ENCODE measurements at regions not wholly inside any gene's neighbourhood (a gene's known extent, or its start where the extent isn't known, plus 50 kb on each side); places are given as distances from the start of the nearest gene placed in this dataset.
"Not testable (repeated sequence)": the region's sequence is repeated elsewhere in the genome, so short reads cannot be mapped to it uniquely, and the experiment has no call there.

GRCh38 chr15:96870580-96870979 is 540.1 kb downstream of the NR2F2 start:
- Histone ChIP-seq H3K9me3 (ENCODE audit: low read depth) (no peaks in the 10 kb centered on the region), H4K20me1 (ENCODE audit: insufficient read depth, poor library complexity, severe bottlenecking) (no peaks in the 10 kb centered on the region), H3K27ac (no peak overlapping the region), H3K27me3 (no peaks in the 10 kb centered on the region), H3K36me3 (replicated peaks; ENCODE audit: insufficient read depth, low read depth) (no peaks in the 10 kb centered on the region), H2AFZ (no peak overlapping the region), H3K4me1 (ENCODE audit: insufficient read depth) (no peaks in the 10 kb centered on the region), H3K4me2 (no peak overlapping the region), H3K79me2 (no peaks in the 10 kb centered on the region), H3K4me3 (no peak overlapping the region), H3K9me2 (replicated peaks; ENCODE audit: insufficient read depth) (no peaks in the 10 kb centered on the region)
- DNase-seq (ENCODE audit: low spot score), result no peak
- TF ChIP-seq EZH2phosphoT487 (IDR thresholded peaks at IDR 0.05; ENCODE audit: low read depth, severe bottlenecking, unreplicated experiment) (no peak), EZH2 (IDR thresholded peaks at IDR 0.05; ENCODE audit: borderline replicate concordance) (no peak)
- 89% methylated on average over 8 of the region's 8 CpGs for WGBS (ENCODE audit: low lambda C conversion rate, missing lambda C conversion rate)

GRCh38 chr15:96877442-96877841 is 546.9 kb downstream of the NR2F2 start:
- H4K20me1 ChIP-seq (ENCODE audit: insufficient read depth, poor library complexity, severe bottlenecking); H3K36me3 ChIP-seq (replicated peaks; ENCODE audit: insufficient read depth, low read depth); H3K9me3 ChIP-seq (ENCODE audit: low read depth); H3K4me3 ChIP-seq; H3K79me2 ChIP-seq; DNase-seq (ENCODE audit: low spot score); H2AFZ ChIP-seq; H3K27ac ChIP-seq; H3K9me2 ChIP-seq (replicated peaks; ENCODE audit: insufficient read depth); H3K4me2 ChIP-seq; H3K4me1 ChIP-seq (ENCODE audit: insufficient read depth); H3K27me3 ChIP-seq: not testable (repeated sequence)
- WGBS (ENCODE audit: low lambda C conversion rate, missing lambda C conversion rate), result 93% methylated on average over 6 of the region's 6 CpGs

- Histone ChIP-seq H4K20me1 (ENCODE audit: insufficient read depth, poor library complexity, severe bottlenecking) (no peaks in the 10 kb centered on the region), H3K4me2 (no peak overlapping the region), H3K36me3 (replicated peaks; ENCODE audit: insufficient read depth, low read depth) (no peaks in the 10 kb centered on the region), H3K27me3 (no peaks in the 10 kb centered on the region), H2AFZ (no peak overlapping the region), H3K27ac (no peak overlapping the region), H3K4me1 (ENCODE audit: insufficient read depth) (no peaks in the 10 kb centered on the region), H3K79me2 (no peaks in the 10 kb centered on the region), H3K9me2 (replicated peaks; ENCODE audit: insufficient read depth) (peaks cover 3% of the 10 kb centered on the region), H3K9me3 (ENCODE audit: low read depth) (no peaks in the 10 kb centered on the region), H3K4me3 (no peak overlapping the region)
- TF ChIP-seq CTCF (IDR thresholded peaks at IDR 0.05; ENCODE audit: poor library complexity) (no peak), EZH2phosphoT487 (IDR thresholded peaks at IDR 0.05; ENCODE audit: low read depth, severe bottlenecking, unreplicated experiment) (no peak), EZH2 (IDR thresholded peaks at IDR 0.05; ENCODE audit: borderline replicate concordance) (no peak)
- 100% methylated on average over 2 of the region's 2 CpGs for WGBS (ENCODE audit: low lambda C conversion rate, missing lambda C conversion rate)
- DNase-seq (ENCODE audit: low spot score), result no peak
Measured at GRCh38 chr15:96878129-96878528, 547.6 kb downstream of the NR2F2 start.

GRCh38 chr15:96882121-96882772 is 551.7 kb downstream of the NR2F2 start:
- WGBS (ENCODE audit: low lambda C conversion rate, missing lambda C conversion rate), result 51% methylated on average over 4 of the region's 4 CpGs

More at GRCh38 chr15:96882121-96882772, 551.7 kb downstream of the NR2F2 start:
- Histone ChIP-seq H3K9me3 (ENCODE audit: low read depth) (no peaks in the 10 kb centered on the region), H3K4me3 (no peak overlapping the region), H4K20me1 (ENCODE audit: insufficient read depth, poor library complexity, severe bottlenecking) (no peaks in the 10 kb centered on the region), H3K27me3 (no peaks in the 10 kb centered on the region), H2AFZ (no peak overlapping the region), H3K9me2 (replicated peaks; ENCODE audit: insufficient read depth) (peaks cover 3% of the 10 kb centered on the region), H3K4me1 (ENCODE audit: insufficient read depth) (no peaks in the 10 kb centered on the region), H3K79me2 (no peaks in the 10 kb centered on the region), H3K36me3 (replicated peaks; ENCODE audit: insufficient read depth, low read depth) (no peaks in the 10 kb centered on the region), H3K27ac (no peak overlapping the region), H3K4me2 (no peak overlapping the region)
- TF ChIP-seq EZH2phosphoT487 (IDR thresholded peaks at IDR 0.05; ENCODE audit: low read depth, severe bottlenecking, unreplicated experiment) (no peak), CTCF (IDR thresholded peaks at IDR 0.05; ENCODE audit: poor library complexity) (no peak), EZH2 (IDR thresholded peaks at IDR 0.05; ENCODE audit: borderline replicate concordance) (no peak)
- no peak for DNase-seq (ENCODE audit: low spot score)
